BE2C (cell line): ENCODE measurements at regions not wholly inside any gene's neighbourhood (a gene's known extent, or its start where the extent isn't known, plus 50 kb on each side); places are given as distances from the start of the nearest gene placed in this dataset.

Source experiments
- DNase-seq: peaks from one replicate; pipeline ENCODE4 v3.0.0-alpha.2; 2020
- H3K27me3 ChIP-seq: fragments of 250-450 bp; sonication (Bioruptor Pico); 2 replicates; pipeline ENCODE4 v1.5.1; 2020; ENCODE audit warnings: mild to moderate bottlenecking
- H3K36me3 ChIP-seq: fragments of 250-450 bp; sonication (Bioruptor Pico); 2 replicates; pipeline ENCODE4 v1.5.1; 2020; ENCODE audit warnings: mild to moderate bottlenecking
- H3K4me1 ChIP-seq: fragments of 250-450 bp; sonication (Bioruptor Pico); 2 replicates; pipeline ENCODE4 v1.5.1; 2020
- H3K4me3 ChIP-seq: 2 replicates; pipeline ENCODE4 v1.5.1; 2011; ENCODE audit warnings: low read depth, low read length
- H3K9me3 ChIP-seq: fragments of 250-450 bp; sonication (Bioruptor Pico); 2 replicates; pipeline ENCODE4 v1.5.1; 2020
- CTCF ChIP-seq: IDR thresholded peaks from 2 replicates; pipeline ENCODE4 v1.5.1; 2012; ENCODE audit warnings: mild to moderate bottlenecking, low read depth, low read length

GRCh38 chr7:145902123-145902522 lies 214.5 kb upstream of the CNTNAP2 start:
- no peaks in the 10 kb centered on the region for H3K27me3 ChIP-seq
- H3K9me3 ChIP-seq: no peaks in the 10 kb centered on the region; the same call in 1 of the 2 replicates
- DNase-seq: no peak
- no peak overlapping the region for H3K4me3 ChIP-seq
- TF ChIP-seq CTCF: no peak
- no peaks in the 10 kb centered on the region for H3K36me3 ChIP-seq
- no peaks in the 10 kb centered on the region for H3K4me1 ChIP-seq

- no peaks in the 10 kb centered on the region for H3K4me1 ChIP-seq
- no peaks in the 10 kb centered on the region for H3K36me3 ChIP-seq
- DNase-seq: no peak
- no peaks in the 10 kb centered on the region for H3K27me3 ChIP-seq
- no peak overlapping the region for H3K4me3 ChIP-seq
- no peaks in the 10 kb centered on the region; the same call in 1 of the 2 replicates for H3K9me3 ChIP-seq
- TF ChIP-seq CTCF: no peak
Measured at GRCh38 chr7:145899938-145900337, 216.7 kb upstream of the CNTNAP2 start.

- Histone ChIP-seq H3K9me3 (no peaks in the 10 kb centered on the region; the same call in 1 of the 2 replicates), H3K27me3 (no peaks in the 10 kb centered on the region), H3K36me3 (no peaks in the 10 kb centered on the region), H3K4me3 (no peak overlapping the region), H3K4me1 (no peaks in the 10 kb centered on the region)
- no peak for TF ChIP-seq CTCF
- DNase-seq: no peak
Measured at GRCh38 chr7:145893925-145894535, 222.6 kb upstream of the CNTNAP2 start.

- no peak for TF ChIP-seq CTCF
- DNase-seq: no peak
Measured at GRCh38 chr7:145884716-145885514, 231.7 kb upstream of the CNTNAP2 start.

GRCh38 chr7:145876376-145876775 lies 240.2 kb upstream of the CNTNAP2 start:
- Histone ChIP-seq H3K4me3 (no peak overlapping the region), H3K4me1 (no peaks in the 10 kb centered on the region; the same call in 1 of the 2 replicates), H3K36me3 (no peaks in the 10 kb centered on the region), H3K27me3 (no peaks in the 10 kb centered on the region), H3K9me3 (no peaks in the 10 kb centered on the region; the same call in 1 of the 2 replicates)
- no peak for DNase-seq
- no peak for TF ChIP-seq CTCF

More at GRCh38 chr7:145884716-145885514, 231.7 kb upstream of the CNTNAP2 start:
- no peak overlapping the region for H3K4me3 ChIP-seq
- H3K36me3 ChIP-seq: no peaks in the 10 kb centered on the region
- H3K4me1 ChIP-seq: no peaks in the 10 kb centered on the region
- H3K9me3 ChIP-seq: no peaks in the 10 kb centered on the region; the same call in 1 of the 2 replicates
- H3K27me3 ChIP-seq: no peaks in the 10 kb centered on the region

GRCh38 chr7:145875267-145875666 lies 241.3 kb upstream of the CNTNAP2 start:
- Histone ChIP-seq H3K36me3 (no peaks in the 10 kb centered on the region), H3K4me3 (no peak overlapping the region), H3K27me3 (no peaks in the 10 kb centered on the region), H3K4me1 (no peaks in the 10 kb centered on the region; the same call in 1 of the 2 replicates), H3K9me3 (no peaks in the 10 kb centered on the region)
- no peak for DNase-seq
- TF ChIP-seq CTCF: no peak
